ENCODE measurements at regions not wholly inside any gene's neighbourhood (a gene's known extent, or its start where the extent isn't known, plus 50 kb on each side); places are given as distances from the start of the nearest gene placed in this dataset.
"Not testable (repeated sequence)": the region's sequence is repeated elsewhere in the genome, so short reads cannot be mapped to it uniquely, and the experiment has no call there.

- not testable (repeated sequence) for TF ChIP-seq POLR2A, CTCF (IDR thresholded peaks at IDR 0.05)
Measured at GRCh38 chr3:73154261-73154660, 92.8 kb downstream of the EBLN2 start.
